ENCODE measurements at regions not wholly inside any gene's neighbourhood (a gene's known extent, or its start where the extent isn't known, plus 50 kb on each side); places are given as distances from the start of the nearest gene placed in this dataset.

GRCh38 chr21:43343095-43343991 is 83.6 kb downstream of the SIK1 start:
- DNase-seq (ENCODE audit: low read depth in 1 of 2, low spot score in 1 of 2), result no peak
- Histone ChIP-seq H3K4me3 (no peak overlapping the region), H3K36me3 (no peaks in the 10 kb centered on the region), H3K9me3 (ENCODE audit: low read depth) (no peaks in the 10 kb centered on the region), H3K27ac (no peak overlapping the region), H3K4me1 (ENCODE audit: low read depth) (peaks cover 15% of the 10 kb centered on the region), H3K27me3 (no peaks in the 10 kb centered on the region)
- TF ChIP-seq, protein P1, sequence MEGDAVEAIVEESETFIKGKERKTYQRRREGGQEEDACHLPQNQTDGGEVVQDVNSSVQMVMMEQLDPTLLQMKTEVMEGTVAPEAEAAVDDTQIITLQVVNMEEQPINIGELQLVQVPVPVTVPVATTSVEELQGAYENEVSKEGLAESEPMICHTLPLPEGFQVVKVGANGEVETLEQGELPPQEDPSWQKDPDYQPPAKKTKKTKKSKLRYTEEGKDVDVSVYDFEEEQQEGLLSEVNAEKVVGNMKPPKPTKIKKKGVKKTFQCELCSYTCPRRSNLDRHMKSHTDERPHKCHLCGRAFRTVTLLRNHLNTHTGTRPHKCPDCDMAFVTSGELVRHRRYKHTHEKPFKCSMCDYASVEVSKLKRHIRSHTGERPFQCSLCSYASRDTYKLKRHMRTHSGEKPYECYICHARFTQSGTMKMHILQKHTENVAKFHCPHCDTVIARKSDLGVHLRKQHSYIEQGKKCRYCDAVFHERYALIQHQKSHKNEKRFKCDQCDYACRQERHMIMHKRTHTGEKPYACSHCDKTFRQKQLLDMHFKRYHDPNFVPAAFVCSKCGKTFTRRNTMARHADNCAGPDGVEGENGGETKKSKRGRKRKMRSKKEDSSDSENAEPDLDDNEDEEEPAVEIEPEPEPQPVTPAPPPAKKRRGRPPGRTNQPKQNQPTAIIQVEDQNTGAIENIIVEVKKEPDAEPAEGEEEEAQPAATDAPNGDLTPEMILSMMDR (IDR thresholded peaks at IDR 0.05; ENCODE audit: low read depth, low read length), result no peak

- Histone ChIP-seq H3K27ac (no peak overlapping the region), H3K9me3 (ENCODE audit: low read depth) (no peaks in the 10 kb centered on the region)
Measured at GRCh38 chr21:43342301-43342881, 84.5 kb downstream of the SIK1 start.

DNA sequence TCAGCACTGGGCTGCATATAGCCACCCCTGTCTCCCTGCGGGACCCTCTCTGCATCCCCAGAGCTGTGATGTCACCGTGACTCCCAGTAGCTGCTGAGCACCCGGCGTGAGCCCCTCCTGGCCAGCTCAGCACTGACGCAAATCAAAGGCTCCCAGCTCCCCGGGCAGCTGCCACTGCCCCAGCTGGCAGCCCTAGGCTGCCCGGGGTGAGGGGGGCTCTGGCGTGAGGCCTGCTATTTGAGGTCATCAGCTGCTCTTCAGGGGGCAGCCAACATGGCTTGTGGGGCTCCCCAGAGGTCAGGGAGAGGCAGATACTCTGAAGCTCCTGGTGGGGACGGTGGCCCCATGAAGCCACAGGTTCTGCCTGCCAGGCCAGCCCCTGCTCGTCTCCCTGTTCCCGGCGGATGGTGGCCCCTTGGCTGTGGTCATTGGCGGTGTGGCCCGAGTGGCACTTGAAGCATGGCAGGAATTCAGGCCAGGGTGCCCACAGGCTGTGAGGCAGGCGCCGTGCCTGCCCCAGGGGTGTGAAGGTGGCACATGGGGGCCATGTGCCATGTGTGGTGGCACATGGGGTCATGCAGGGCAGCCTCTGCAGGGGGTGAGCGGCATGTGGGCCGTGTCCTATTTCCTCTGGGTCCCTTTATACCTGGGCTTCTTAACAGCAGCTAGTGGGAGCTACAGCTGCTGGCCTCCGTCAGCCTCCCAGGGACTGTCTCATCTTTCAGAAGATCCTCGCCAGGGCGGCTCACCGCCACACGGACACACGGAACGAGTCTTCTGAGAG is 85.4 kb downstream of the SIK1 start:
- Histone ChIP-seq H3K4me1 (ENCODE audit: low read depth) (peaks cover 15% of the 10 kb centered on the region), H3K4me3 (no peak overlapping the region), H3K27ac (no peak overlapping the region), H3K27me3 (no peaks in the 10 kb centered on the region), H3K36me3 (no peaks in the 10 kb centered on the region), H3K9me3 (ENCODE audit: low read depth) (no peaks in the 10 kb centered on the region)
- no peak for DNase-seq (ENCODE audit: low read depth in 1 of 2, low spot score in 1 of 2)
- TF ChIP-seq, protein P1 (IDR thresholded peaks at IDR 0.05; ENCODE audit: low read depth, low read length), result no peak

More at GRCh38 chr21:43342301-43342881, 84.5 kb downstream of the SIK1 start:
- Histone ChIP-seq H3K4me1 (ENCODE audit: low read depth) (peaks cover 15% of the 10 kb centered on the region), H3K36me3 (no peaks in the 10 kb centered on the region), H3K27me3 (no peaks in the 10 kb centered on the region), H3K4me3 (no peak overlapping the region)
- TF ChIP-seq, protein P1 (IDR thresholded peaks at IDR 0.05; ENCODE audit: low read depth, low read length), result no peak
- no peak for DNase-seq (ENCODE audit: low read depth in 1 of 2, low spot score in 1 of 2)

- no peaks in the 10 kb centered on the region for H3K27me3 ChIP-seq
- no peak overlapping the region for H3K4me3 ChIP-seq
- H3K9me3 ChIP-seq (ENCODE audit: low read depth), result no peaks in the 10 kb centered on the region
- TF ChIP-seq, protein P1 (IDR thresholded peaks at IDR 0.05; ENCODE audit: low read depth, low read length), result no peak
- H3K36me3 ChIP-seq, result no peaks in the 10 kb centered on the region
- H3K4me1 ChIP-seq (ENCODE audit: low read depth), result peaks cover 9% of the 10 kb centered on the region
- DNase-seq (ENCODE audit: low read depth in 1 of 2, low spot score in 1 of 2), result peak in 1 of 2 donors; percentile 91
- no peak overlapping the region for H3K27ac ChIP-seq
Measured at GRCh38 chr21:43340491-43341377, 86.2 kb downstream of the SIK1 start.

DNA sequence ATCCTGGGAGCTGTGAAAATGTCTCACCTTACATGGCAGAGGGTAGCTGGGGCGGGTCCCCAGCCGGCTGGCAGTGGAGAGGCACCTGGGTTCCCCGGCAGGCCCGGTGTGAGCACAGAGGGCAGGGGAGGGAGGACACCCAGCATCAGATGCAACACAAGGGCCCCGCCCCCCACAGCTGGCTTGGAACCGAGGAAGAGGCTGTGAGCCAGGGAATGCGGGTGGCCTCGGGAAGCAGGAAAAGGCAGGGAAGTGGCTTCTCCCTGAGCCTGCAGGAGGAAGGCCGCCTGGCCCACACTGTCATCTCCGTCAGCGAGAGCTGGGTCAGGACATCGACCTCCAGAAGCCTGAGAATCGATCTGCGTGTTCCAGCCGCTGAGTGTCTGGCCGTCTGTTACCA is 87.3 kb downstream of the SIK1 start:
- DNase-seq (ENCODE audit: low read depth in 1 of 2, low spot score in 1 of 2), result no peak
- Histone ChIP-seq H3K9me3 (ENCODE audit: low read depth) (no peaks in the 10 kb centered on the region), H3K4me1 (ENCODE audit: low read depth) (peaks cover 4% of the 10 kb centered on the region), H3K36me3 (no peaks in the 10 kb centered on the region), H3K4me3 (no peak overlapping the region), H3K27ac (no peak overlapping the region), H3K27me3 (no peaks in the 10 kb centered on the region)
- TF ChIP-seq, protein P1 (IDR thresholded peaks at IDR 0.05; ENCODE audit: low read depth, low read length), result no peak
